GM12878 (cell line): ENCODE measurements at regions not wholly inside any gene's neighbourhood (a gene's known extent, or its start where the extent isn't known, plus 50 kb on each side); places are given as distances from the start of the nearest gene placed in this dataset.

Experiments
- ATAC-seq: fragments of 200-7000 bp; cut with Tn5 transposase; 3 replicates; pipeline ENCODE4 v1.9.1; 2020; ENCODE audit warnings: mild to moderate bottlenecking, moderate library complexity
- BruUV-seq: library from RNA; stranded (reverse); fragments of 400-500 nt; replicated peaks from 2 replicates; lab custom pipeline; 2021; lab: Mats Ljungman, UMichigan
- CTCF ChIA-PET: fragments of 300-600 bp; sonication (Branson Sonifier 250); formaldehyde crosslinking; extraction: SDS; loops from one replicate; lab custom pipeline; 2021; ENCODE audit warnings: inconsistent platforms; lab: Yijun Ruan, JAX
- POLR2A ChIA-PET: fragments of 350-600 bp; formaldehyde crosslinking; extraction: SDS; loops from one replicate; lab custom pipeline; 2021; ENCODE audit warnings: inconsistent platforms; lab: Charles Lee
- RAD21 ChIA-PET: fragments of 300-600 bp; sonication (Branson Sonifier 250); formaldehyde crosslinking; loops from one replicate; lab custom pipeline; 2023; ENCODE audit warnings: antibody characterized with exemption; ENCODE audit not compliant: unreplicated experiment; lab: Charles Lee
- SMC1A ChIA-PET: fragments of 300-600 bp; sonication (Branson Sonifier 250); formaldehyde crosslinking; loops from one replicate; lab custom pipeline; 2023; ENCODE audit not compliant: unreplicated experiment, uncharacterized antibody; lab: Charles Lee
- DNase-seq: peaks from one replicate; pipeline ENCODE4 v3.0.0-alpha.2; 2011; ENCODE audit warnings: low read depth, low spot score
- FAIRE-seq: peaks from 3 replicates; lab custom pipeline; 2011; peaks lifted over from hg19 to GRCh38; lab: Jason Lieb, UNC
- H2AFZ ChIP-seq: 2 replicates; pipeline ENCODE4 v1.6.0; 2011; ENCODE audit warnings: low read depth, low read length, control low read depth; ENCODE audit not compliant: control insufficient read depth
- H3K27ac ChIP-seq: 2 replicates; pipeline ENCODE4 v1.5.1; 2011; ENCODE audit warnings: control low read depth; ENCODE audit not compliant: control insufficient read depth, insufficient read depth
- H3K27me3 ChIP-seq, 2 experiments: replicated peaks in 1 of 2; 2 replicates each; pipeline versions ENCODE4 v1.6.0 to v1.6.1; 2011; ENCODE audit warnings: low read length in 1 of 2; ENCODE audit not compliant: control insufficient read depth in 2 of 2, insufficient read depth in 2 of 2
- H3K36me3 ChIP-seq, 2 experiments: 2 replicates each; pipeline ENCODE4 v1.5.1; 2011; ENCODE audit warnings: low read length in 1 of 2; ENCODE audit not compliant: control insufficient read depth in 2 of 2, insufficient read depth in 2 of 2
- H3K4me1 ChIP-seq: 2 replicates; pipeline ENCODE4 v1.6.1; 2011; ENCODE audit warnings: mild to moderate bottlenecking, low read length, moderate library complexity, mixed read lengths; ENCODE audit not compliant: control insufficient read depth, insufficient read depth
- H3K4me2 ChIP-seq: 2 replicates; pipeline ENCODE4 v1.6.0; 2011; ENCODE audit warnings: control low read depth; ENCODE audit not compliant: control insufficient read depth, insufficient read depth
- H3K4me3 ChIP-seq: fragments of 200-600 bp; sonication (generic); 2 replicates; pipeline ENCODE4 v1.5.1; 2016
- H3K79me2 ChIP-seq: 2 replicates; pipeline ENCODE4 v1.6.0; 2011; ENCODE audit warnings: low read length; ENCODE audit not compliant: control insufficient read depth, insufficient read depth
- H3K9ac ChIP-seq: 2 replicates; pipeline ENCODE4 v1.8.0; 2011; ENCODE audit warnings: low read length, control low read depth, mixed read lengths; ENCODE audit not compliant: control insufficient read depth, insufficient read depth
- H3K9me3 ChIP-seq: replicated peaks from 3 replicates; pipeline ENCODE4 v1.5.1; 2011; ENCODE audit warnings: mild to moderate bottlenecking, low read length; ENCODE audit not compliant: control insufficient read depth, insufficient read depth
- H4K20me1 ChIP-seq: 2 replicates; pipeline ENCODE4 v1.6.0; 2011; ENCODE audit not compliant: control insufficient read depth, insufficient read depth
- CEBPZ ChIP-seq: fragments of 150-350 bp; IDR thresholded peaks from 2 replicates; pipeline ENCODE4 v1.6.1; 2016; ENCODE audit warnings: low read depth, low read length
- CHD2 ChIP-seq: IDR thresholded peaks from 2 replicates; pipeline ENCODE4 v1.6.1; 2011; ENCODE audit warnings: low read depth, low read length, improper control_type of control experiment, borderline replicate concordance
- MTA3 ChIP-seq: IDR thresholded peaks from 2 replicates; pipeline ENCODE4 v1.6.1; 2012; ENCODE audit warnings: low read length, inconsistent platforms, borderline replicate concordance
- POLR2A ChIP-seq: IDR thresholded peaks from 2 replicates; pipeline ENCODE4 v1.6.1; 2011; ENCODE audit warnings: low read depth, mild to moderate bottlenecking, low read length
- PRDM15 ChIP-seq: fragments of 450-650 bp; formaldehyde crosslinking; IDR thresholded peaks from 2 replicates; pipeline ENCODE4 v1.4.0; 2020; ENCODE audit warnings: mild to moderate bottlenecking, moderate library complexity
- TARDBP ChIP-seq: IDR thresholded peaks from 2 replicates; pipeline ENCODE4 v1.6.1; 2016; ENCODE audit warnings: borderline replicate concordance
- ZBTB33 ChIP-seq: fragments of 450-650 bp; IDR thresholded peaks from 2 replicates; pipeline ENCODE4 v1.6.1; 2017; ENCODE audit warnings: mild to moderate bottlenecking
- ZNF217 ChIP-seq: fragments of 450-650 bp; IDR thresholded peaks from 2 replicates; pipeline ENCODE4 v1.6.1; 2017; ENCODE audit warnings: antibody characterized with exemption, mild to moderate bottlenecking
- WGBS: methylation state at CpG from one replicate; pipeline ENCODE4 v1.1.6; 2016; ENCODE audit warnings: low lambda C conversion rate; ENCODE audit not compliant: insufficient replicate concordance, insufficient coverage; ENCODE audit errors: missing lambda C conversion rate; 5-methylcytosine and 5-hydroxymethylcytosine counted together
- in situ Hi-C: fragments of 300-500 bp; cut with MboI; formaldehyde crosslinking; loops from 9 replicates; pipeline ENCODE4 v1.14.3; 2018; ENCODE audit warnings: mixed read lengths
- intact Hi-C: fragments of 100-400 bp; cut with micrococcal nuclease; formaldehyde crosslinking; loops from one replicate; pipeline ENCODE4 v1.14.2; 2022; ENCODE audit not compliant: unreplicated experiment

GRCh38 chr1:81097860-81098259 lies 702.9 kb upstream of the ADGRL2 start:
- TF ChIP-seq POLR2A (no peak), CEBPZ (no peak), PRDM15 (CRISPR knock-in tag) (no peak), CHD2 (no peak), ZNF217 (no peak), TARDBP (no peak), ZBTB33 (no peak), MTA3 (no peak)
- ChIA-PET RAD21 (no interaction called here), POLR2A (no interaction called here), SMC1A (no interaction called here), CTCF (no interaction called here)
- H4K20me1 ChIP-seq: no peaks in the 10 kb centered on the region
- 0% methylated on average over 3 of the region's 3 CpGs for WGBS
- H3K4me2 ChIP-seq: no peak overlapping the region
- no peaks in the 10 kb centered on the region for H3K4me1 ChIP-seq
- ATAC-seq: no peak
- no peaks in the 10 kb centered on the region for H3K9me3 ChIP-seq
- no peaks in the 10 kb centered on the region for H3K79me2 ChIP-seq
- no TSS peak for BruUV-seq
- H3K4me3 ChIP-seq: no peak overlapping the region
- no peak overlapping the region for H2AFZ ChIP-seq
- no peaks in the 10 kb centered on the region for H3K36me3 ChIP-seq
- H3K27me3 ChIP-seq: no peaks in the 10 kb centered on the region
- no peak overlapping the region for H3K9ac ChIP-seq
- no peak overlapping the region for H3K27ac ChIP-seq
- in situ Hi-C loops: no loop called here
- FAIRE-seq: no peak
- DNase-seq: no peak
- intact Hi-C loops: no loop called here
